HG02884 (cell line): ENCODE measurements at regions not wholly inside any gene's neighbourhood (a gene's known extent, or its start where the extent isn't known, plus 50 kb on each side); places are given as distances from the start of the nearest gene placed in this dataset.
"Not testable (repeated sequence)": the region's sequence is repeated elsewhere in the genome, so short reads cannot be mapped to it uniquely, and the experiment has no call there.

Source experiments
- ATAC-seq: cut with Tn5 transposase; IDR thresholded peaks from one replicate; pipeline ENCODE4 v1.9.1; 2021; ENCODE audit warnings: mild to moderate bottlenecking, moderate library complexity; ENCODE audit not compliant: unreplicated experiment

DNA sequence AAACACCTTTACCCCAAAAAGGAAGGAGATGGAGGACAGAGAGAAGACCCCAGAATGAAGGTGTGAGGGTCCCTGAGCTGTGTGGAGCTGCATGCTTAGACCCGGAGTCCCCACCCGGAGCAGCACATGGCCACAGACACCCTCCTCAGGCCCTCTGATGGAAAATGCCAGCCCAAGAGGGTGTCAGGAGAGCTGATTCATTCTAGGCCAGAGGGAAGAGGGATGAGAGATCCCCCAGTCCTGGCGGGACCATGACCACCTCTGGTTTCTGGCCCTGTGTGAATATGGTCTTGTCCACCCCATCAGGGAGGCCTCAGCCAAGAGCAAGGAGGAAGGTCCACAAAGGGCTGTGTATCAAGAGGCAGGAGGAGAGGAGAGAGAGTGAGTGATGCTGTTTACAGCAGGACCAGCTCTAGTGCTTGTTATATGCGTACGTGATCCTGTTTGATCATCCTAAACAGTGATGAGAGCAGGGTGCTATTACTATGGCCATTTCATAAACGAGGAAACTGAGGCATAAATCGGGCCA lies 186.6 kb upstream of the HAAO start:
- ATAC-seq = no peak

DNA sequence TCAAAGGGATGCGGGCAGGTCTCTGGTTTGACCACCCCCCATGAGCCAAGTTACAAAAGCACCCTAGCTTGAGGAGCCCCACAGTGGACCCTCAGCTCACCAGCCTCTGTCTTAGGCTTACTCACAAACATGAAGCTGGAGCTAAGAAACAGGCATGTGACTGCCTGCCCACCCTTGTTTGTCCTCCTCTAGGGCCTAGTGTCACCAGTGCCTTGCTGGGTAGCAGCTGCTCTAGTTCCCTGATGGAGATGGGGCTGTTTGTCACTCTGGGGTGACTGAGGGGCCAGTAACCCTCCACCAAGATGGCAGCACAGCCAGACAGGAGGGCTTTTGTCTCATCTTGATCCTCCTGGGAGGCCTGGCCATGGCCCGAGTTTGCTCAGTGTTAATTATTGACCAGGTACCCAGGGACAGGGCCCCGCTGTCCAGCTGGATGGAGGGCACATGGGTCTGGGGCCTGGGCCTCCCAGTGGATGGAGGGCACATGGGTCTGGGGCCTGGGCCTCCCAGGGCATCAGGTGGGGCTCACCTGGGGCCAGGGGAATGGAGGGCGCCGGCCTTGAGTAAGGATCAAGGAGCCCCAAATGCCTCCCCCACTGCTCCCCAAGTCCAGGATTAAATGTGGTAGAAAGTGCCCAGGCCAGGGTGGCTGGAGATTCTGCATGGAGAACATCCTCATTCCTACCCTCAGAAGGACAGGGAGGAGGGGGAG lies 185.9 kb upstream of the HAAO start:
- ATAC-seq = no peak

GRCh38 chr2:42977270-42978174 lies 185.1 kb upstream of the HAAO start:
- no peak for ATAC-seq

DNA sequence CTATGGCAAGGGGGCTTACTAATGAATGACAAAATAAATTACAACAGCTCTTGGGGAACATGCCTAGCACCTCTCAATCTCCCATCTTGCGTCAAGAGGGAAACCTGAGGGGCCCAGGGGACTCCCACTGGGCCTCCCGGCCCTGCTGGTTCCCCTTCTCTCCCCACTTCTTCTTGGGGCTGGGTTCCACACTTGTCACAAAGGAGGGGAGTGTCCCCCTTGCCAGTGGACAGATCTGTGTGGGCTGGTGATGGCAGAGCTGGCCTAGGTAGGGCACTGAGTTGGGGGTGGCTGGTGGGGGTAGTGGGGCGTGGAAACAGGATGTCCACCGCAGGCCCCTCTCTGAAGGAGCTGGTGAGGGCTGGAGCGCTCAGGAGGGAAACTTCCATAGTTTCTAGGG lies 184.0 kb upstream of the HAAO start:
- no peak for ATAC-seq

DNA sequence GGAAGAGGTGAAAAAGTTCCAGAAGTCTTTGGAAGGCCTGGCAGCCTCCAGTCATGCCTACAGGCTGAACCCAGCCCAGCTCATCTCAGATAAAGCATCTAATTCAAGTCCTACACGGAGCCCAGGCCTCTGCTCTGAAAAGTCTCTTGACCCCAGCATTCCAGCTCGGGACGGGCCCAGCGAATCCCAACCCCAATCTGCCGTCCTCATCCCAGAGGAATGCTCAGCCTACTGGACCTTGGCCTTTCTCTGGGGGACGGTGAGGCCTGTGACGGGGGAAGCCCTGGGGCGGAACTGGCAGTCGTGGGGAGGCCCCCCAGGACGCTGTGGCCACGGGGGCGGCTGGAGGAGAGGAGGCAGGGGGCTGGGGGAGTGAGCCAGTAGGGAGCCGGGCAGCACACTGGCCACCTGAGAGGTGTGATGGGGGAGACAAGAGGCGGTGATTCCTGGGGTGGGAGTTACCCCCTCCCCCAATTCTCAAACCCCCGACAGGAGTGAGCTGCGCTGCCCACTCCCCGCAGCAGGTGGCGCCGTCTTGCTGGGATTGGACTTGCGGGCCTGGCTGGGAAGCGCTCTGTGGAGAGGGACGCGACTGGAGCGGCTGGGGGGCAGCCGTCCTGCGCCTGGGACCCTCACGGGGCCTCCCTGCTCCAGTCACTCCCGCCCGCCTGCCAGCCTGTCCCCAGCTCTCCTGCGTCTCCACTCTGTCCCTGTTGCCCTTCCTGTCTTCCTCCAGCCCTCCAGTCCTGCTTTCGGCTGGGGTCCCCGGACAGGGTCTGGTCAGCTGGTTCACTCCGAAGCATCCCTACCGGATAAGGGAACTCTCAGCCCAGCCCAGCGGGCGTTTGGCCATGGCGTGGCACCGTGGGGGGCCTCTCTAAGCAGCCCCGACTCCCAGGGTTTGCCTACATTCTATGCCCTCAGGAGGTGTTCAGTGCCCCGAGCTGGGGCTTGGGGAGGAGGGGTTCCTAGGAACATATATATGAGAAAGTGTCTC lies 182.6 kb upstream of the HAAO start:
- ATAC-seq = no peak

DNA sequence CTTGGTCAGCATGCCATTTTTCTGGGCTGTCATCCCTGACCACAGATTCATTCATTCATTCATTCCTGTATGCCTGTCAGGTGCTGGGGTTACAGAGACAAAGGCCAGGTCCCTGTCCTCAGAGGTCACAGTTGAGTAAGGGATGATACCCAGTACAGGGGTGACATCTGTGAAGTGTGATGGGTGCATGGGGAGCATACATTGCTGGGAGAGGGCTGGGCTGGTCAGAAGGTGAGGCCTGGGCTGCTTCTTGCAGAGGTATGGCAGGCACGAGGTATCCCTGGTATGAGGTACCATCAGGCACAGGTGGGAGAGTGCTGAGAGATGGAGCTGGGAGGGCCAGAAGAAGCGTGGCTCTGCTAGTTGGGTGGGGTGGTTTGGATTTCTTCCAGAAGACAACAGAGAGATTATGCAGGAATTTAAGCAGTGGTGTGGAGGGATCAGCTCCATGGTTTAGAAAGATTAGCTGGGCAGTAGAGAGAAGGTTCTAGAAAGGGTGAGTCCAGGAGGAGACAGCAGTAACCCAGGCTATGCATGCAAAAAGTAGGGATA lies 181.9 kb upstream of the HAAO start:
- ATAC-seq = no peak

- ATAC-seq = no peak
Observed at GRCh38 chr2:42973726-42974125, 181.3 kb upstream of the HAAO start.

- ATAC-seq = not testable (repeated sequence)
Observed at GRCh38 chr2:42972933-42973516, 180.6 kb upstream of the HAAO start.

DNA sequence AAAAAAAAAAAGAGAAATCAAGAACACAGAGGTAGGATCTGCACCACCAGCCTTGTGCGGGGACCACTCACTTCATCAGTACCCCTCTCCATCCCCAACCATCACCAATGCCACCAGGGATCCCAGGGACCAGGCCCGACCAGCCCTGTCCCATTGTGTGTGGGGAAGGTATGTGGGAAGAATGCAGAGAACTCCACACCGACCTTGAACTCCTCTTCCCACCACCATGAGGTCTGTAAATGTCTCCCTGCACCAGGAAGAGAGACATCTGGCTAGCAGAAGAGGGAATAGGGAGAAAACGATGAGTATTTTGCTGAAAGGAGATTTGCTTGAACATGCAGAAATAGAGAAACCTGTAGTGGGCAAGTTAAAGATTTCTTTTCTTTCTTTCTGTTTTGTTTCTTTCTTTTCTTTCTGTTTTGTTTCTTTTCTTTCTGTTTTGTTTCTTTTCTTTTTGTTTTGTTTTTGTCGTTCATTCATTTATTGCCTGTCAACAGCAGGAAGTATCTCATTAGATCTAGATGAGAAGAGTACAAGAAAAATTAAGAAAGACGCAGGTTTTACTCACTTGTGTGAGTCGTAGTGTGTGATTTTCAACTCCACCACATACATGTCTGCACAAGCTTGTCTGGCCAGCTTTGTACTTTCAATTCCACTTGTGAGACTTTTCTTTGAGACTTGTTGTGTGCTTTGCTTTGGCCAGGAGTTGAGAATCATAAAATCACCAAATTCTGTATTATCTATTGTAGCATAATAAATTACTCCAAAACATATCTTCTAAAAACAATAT lies 179.8 kb upstream of the HAAO start:
- ATAC-seq = no peak

GRCh38 chr2:42971381-42971780 lies 179.0 kb upstream of the HAAO start:
- ATAC-seq = no peak

GRCh38 chr2:42970151-42970550 lies 177.8 kb upstream of the HAAO start:
- ATAC-seq = no peak

- no peak for ATAC-seq
Observed at GRCh38 chr2:42969231-42970150, 177.1 kb upstream of the HAAO start.

DNA sequence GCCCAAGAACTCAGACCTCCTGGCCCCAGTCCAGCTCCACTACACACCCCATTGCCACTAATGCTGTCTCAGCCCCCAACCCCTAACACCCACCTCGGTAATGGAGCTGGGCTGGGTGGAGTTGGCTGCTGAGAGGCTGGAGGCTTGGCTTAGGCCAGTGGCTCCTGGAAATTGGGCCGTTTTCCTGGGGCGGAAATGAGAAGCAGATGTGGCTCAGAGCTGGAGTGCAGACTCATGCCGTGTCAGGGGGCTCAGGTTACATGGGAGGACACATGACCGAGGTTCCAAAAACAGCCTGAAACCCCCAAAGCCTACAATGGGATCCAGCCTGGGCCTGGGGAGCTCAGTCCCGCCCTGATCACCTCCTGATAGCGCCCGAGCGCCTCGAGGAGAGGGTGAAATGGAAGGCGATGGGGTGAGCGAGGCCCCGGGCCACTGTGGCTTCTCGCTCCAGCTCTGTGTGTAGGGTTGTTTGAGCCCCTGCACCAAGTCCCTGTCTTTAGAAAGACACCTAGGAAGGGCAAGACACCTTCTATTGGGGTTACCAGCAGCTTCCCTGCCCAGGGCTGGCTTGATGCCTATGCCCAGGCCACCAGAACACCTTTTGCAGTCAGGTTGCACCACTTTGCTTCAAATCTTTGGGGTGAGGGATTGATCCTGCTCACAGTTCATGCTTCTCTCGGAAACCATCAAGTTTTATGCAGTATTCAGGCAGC lies 175.7 kb upstream of the HAAO start:
- no peak for ATAC-seq

DNA sequence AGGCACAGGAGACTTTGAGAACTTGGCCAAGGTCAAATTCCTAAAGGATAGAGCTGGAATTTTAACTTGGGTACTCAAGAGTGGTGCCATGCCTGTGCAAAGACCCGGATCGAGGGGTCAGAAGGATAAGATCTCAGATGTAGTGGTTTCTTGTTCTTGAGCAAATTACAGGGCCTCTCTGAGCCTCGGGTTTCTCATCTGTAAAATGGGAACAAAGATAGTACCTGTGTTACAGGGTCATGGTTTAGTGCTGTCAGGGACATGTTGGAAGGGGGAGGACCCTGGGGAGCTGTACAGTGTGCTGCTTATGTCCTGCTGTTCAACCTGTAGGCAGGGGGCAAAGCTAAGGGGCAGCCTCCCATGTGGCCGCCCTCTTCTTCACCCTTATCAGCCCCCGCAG lies 173.5 kb upstream of the HAAO start:
- ATAC-seq = no peak

GRCh38 chr2:42965196-42965595 lies 172.8 kb upstream of the HAAO start:
- no peak for ATAC-seq

- ATAC-seq = no peak
Observed at GRCh38 chr2:42964439-42965083, 172.2 kb upstream of the HAAO start.

DNA sequence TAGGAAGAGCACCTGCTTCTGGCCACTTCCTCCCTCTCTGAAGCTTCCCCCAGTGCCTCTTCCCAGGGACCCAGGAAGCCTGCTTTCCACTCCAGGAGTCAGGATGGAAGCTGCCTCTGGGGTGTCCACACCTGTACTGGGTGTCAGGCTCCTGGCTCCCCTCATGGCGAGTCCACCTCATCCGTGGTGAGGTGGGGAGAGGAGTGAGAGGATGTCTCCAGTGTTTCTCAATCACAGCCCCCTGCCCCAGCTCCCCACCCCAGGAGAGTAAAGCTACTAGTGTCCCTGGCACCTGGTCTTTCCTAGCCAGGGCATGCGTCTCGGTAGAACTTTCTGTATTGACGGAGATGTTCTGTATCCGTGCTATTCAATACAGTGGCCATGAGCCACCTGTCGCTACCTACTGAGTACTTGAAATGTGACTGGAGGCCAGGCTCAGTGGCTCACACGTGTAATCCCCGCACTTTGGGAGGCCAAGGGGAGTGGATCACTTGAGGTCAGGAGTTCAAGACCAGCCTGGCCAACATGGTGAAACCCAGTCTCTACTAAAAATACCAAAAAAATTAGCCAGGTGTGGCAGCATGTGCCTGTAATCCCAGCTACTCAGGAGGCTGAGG lies 171.2 kb upstream of the HAAO start:
- ATAC-seq = no peak
